ENCODE measurements at regions not wholly inside any gene's neighbourhood (a gene's known extent, or its start where the extent isn't known, plus 50 kb on each side); places are given as distances from the start of the nearest gene placed in this dataset.
"Not testable (repeated sequence)": the region's sequence is repeated elsewhere in the genome, so short reads cannot be mapped to it uniquely, and the experiment has no call there.

DNA sequence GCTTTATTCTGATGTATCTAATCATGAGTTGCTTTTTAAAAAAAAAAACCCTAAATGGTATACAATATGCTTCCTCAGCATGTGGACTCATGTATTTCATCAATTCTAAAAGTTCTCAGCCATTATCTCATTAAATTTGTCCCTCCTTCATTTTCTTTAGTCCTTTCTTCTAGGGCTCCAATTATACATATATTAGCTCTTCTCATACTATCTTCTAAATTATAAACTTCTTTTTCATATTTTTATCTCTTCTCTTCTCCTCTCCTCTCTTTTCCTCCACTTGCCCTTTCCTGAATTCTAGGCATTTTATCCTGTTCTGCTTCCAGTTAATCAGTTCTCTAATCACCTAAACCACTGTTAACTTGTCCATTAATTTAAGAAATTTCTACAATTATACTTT, 55.0 kb upstream of the IL33 start:
- DNase-seq (ENCODE audit: low read depth in 2 of 3, low spot score in 1 of 3) = no peak

DNA sequence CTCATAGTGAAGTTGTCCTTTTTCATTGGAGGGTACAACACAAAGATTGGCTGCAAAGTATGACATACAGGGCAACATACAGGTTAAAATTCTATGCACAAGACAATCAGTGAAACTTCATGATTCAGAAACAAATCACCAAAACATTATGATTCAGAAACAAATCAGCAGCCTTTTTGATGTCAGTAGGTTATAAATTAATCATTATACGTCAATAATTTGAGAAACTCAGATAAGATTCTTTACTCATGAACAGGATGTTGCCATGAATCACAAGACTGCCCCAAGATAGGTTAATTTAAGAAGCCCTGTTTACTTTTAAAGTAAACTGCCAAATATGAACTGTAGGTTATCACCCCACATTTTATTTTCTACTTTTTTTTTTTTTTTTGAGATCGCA, 62.2 kb upstream of the IL33 start:
- DNase-seq (ENCODE audit: low read depth in 2 of 3, low spot score in 1 of 3) = no peak

GRCh38 chr9:6152788-6153187, 62.8 kb upstream of the IL33 start:
- DNase-seq (ENCODE audit: low read depth in 2 of 3, low spot score in 1 of 3) = no peak

DNA sequence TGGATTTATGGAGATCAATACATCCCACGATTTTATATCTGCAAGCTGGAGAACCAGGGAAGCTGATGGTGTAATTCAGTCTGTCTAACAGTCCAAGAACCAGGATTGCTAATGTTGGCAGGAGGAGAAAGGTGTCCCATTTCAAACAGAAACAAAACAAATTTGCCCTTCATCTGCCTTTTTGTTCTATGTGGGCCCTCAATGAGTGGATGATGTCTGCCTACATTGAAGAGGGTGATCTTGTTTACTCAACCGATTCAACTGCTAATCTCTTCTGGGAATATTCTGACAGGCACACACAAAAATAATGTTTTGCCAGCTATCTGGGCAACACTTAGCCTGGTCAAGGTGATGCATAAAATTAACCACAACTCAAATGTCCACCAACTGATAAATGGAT, 65.1 kb upstream of the IL33 start:
- no peak for DNase-seq (ENCODE audit: low read depth in 2 of 3, low spot score in 1 of 3)

DNA sequence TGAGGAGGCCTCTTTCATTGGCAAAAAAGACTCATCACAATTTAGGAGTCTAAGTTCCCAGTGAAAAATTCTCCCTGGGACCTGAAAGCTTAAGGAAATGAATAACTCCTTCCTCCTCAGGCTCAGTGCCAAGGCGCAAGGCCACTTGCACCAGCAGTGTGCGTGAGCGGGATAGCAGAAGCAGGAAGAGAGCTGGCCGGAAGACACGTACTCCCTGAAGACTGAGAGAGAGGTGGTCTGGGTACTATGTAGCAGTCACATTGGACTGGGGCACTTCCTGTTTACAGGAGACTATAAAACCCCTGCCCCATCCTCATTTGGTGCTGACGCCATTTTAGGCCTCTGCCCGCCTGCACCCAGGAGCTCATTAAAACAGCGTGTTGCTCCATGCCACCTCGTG, 66.3 kb upstream of the IL33 start:
- DNase-seq (ENCODE audit: low read depth in 2 of 3, low spot score in 1 of 3) = no peak

DNA sequence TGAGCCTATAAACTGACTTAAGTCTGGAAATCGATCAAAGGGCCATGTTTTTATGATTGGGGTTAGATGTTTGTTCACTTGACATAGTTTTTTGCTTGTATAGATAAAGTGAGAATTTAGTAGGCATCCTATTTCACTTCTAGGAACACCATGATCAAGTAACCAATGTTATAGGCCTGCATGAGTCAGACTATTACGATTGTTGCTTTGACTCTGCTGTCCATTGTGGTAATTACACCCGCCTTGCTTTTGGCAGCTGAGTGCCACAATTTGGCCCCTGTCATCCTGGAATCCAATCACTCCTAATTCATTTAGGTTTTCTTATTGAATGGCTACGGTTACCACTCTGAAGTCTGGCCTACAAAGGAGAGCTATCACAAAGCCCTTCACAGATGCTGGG, 67.8 kb upstream of the IL33 start:
- DNase-seq (ENCODE audit: low read depth in 2 of 3, low spot score in 1 of 3) = no peak

- no peak for DNase-seq (ENCODE audit: low read depth in 2 of 3, low spot score in 1 of 3)
These were observed 70.7 kb upstream of the IL33 start for GRCh38 chr9:6144947-6145346.

GRCh38 chr9:6142799-6143454, 72.7 kb upstream of the IL33 start:
- no peak for DNase-seq (ENCODE audit: low read depth in 2 of 3, low spot score in 1 of 3)

GRCh38 chr9:6135780-6136179, 79.8 kb upstream of the IL33 start:
- DNase-seq (ENCODE audit: low read depth in 2 of 3, low spot score in 1 of 3) = not testable (repeated sequence)

- DNase-seq (ENCODE audit: low read depth in 2 of 3, low spot score in 1 of 3) = no peak
These were observed 80.9 kb upstream of the IL33 start for GRCh38 chr9:6134661-6135180.

- no peak for DNase-seq (ENCODE audit: low read depth in 2 of 3, low spot score in 1 of 3)
These were observed 82.1 kb upstream of the IL33 start for GRCh38 chr9:6133346-6134063.

- DNase-seq (ENCODE audit: low read depth in 2 of 3, low spot score in 1 of 3) = no peak
These were observed 83.0 kb upstream of the IL33 start for GRCh38 chr9:6132650-6133049.

DNA sequence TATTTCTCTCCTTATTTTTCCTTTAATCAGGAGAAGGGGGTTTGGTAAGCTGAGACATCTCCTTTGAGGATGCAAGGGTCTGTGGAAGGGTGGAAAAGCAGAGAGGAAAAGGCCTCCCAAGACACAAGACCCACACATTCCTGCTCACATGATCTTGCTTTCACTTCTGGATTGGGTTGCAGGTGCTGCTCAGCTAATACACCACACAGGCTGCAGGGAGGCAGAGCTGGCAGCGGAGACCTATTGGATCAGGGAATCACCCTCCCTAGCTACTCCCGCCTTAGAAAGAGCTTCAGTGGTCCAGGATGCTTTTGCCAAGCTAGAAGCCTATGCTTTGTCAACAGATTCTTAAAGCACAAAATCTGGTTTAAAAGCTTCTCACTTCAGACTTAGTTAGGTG, 87.6 kb upstream of the IL33 start:
- DNase-seq (ENCODE audit: low read depth in 2 of 3, low spot score in 1 of 3) = no peak

GRCh38 chr9:6126377-6126776, 89.2 kb upstream of the IL33 start:
- DNase-seq (ENCODE audit: low read depth in 2 of 3, low spot score in 1 of 3) = no peak

GRCh38 chr9:6123416-6123815, 92.2 kb upstream of the IL33 start:
- DNase-seq (ENCODE audit: low read depth in 2 of 3, low spot score in 1 of 3) = no peak

DNA sequence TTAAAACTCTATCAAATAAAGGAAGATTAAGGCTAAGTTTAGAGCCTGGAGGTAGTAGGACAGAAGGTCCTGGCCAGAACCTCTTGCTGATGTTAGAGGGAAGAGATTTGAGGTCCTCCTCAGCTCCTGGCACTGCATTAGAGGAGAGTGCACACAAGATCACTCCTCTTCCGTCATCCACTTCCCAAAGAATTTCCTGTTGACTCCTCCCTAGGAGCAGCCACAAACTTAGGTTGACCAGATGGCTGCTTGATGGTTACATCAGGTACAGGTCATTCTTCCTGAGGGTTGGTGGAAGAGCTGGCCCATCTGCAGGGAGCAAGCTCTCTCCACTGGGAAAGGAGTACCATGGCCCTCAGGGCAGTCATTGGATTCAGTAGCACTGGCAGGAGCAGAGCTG, 93.9 kb upstream of the IL33 start:
- DNase-seq (ENCODE audit: low read depth in 2 of 3, low spot score in 1 of 3) = no peak

GRCh38 chr9:6114424-6114823, 99.0 kb upstream of the RANBP6 start:
- DNase-seq (ENCODE audit: low read depth in 2 of 3, low spot score in 1 of 3) = no peak

GRCh38 chr9:6113819-6114218, 98.4 kb upstream of the RANBP6 start:
- DNase-seq (ENCODE audit: low read depth in 2 of 3, low spot score in 1 of 3) = no peak

DNA sequence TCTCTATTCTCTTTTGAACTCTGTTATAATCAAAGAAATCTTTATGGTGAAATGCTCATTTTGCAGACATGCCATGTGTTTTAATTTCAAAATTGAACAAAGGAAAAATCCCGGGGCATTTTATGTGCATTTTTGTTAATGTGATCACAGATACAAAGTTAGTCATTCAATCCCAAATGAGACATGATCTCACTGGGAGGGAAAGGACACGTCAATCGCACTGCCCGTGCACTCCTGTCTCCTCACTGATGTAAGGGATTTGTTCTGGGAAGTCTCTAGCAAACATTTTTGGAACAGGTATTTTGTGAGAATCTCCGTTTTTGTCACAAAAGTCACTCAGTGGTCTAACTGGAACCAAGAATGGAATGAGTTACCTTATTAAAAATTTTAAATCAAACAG, 97.9 kb upstream of the RANBP6 start:
- DNase-seq (ENCODE audit: low read depth in 2 of 3, low spot score in 1 of 3) = no peak

DNA sequence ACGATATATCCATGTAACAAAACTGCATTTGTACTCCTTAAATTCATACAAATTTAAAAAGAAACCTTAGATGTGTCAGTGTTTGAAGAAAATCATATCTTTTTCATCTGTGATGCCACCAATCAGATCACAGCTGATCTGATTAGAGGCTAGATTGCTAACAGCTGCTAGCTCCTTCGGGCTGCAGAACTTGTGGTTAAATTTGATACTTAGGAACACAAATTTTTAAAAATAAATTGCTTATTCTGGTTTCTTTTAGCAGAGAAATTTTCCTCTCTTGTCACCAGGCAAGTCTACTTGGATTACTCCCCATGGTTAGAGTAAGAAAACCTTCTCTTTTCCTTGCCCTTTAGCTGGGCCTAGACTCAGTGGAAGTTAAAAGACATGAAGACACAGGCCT, 94.6 kb upstream of the RANBP6 start:
- no peak for DNase-seq (ENCODE audit: low read depth in 2 of 3, low spot score in 1 of 3)

DNA sequence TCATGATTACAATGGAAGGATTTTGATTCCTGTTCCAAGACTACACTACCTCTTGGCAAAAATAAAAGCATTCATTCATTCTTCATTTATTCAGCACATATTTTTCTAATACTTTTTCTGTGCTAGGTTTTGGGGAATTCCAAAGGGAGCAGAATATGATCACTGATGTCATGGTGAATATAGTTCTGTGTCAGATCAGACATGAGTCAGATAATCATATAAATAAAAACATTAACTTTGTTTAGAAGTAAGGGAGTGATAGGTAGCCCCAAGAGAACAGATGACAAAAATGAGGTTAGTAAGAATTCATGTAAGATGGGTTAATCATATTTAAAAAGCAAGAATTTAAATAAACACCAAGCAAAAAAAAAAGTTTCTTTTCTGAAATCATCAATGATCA, 94.1 kb upstream of the RANBP6 start:
- no peak for DNase-seq (ENCODE audit: low read depth in 2 of 3, low spot score in 1 of 3)

- DNase-seq (ENCODE audit: low read depth in 2 of 3, low spot score in 1 of 3) = no peak
These were observed 91.4 kb upstream of the RANBP6 start for GRCh38 chr9:6106711-6107339.

Measured in stimulated activated CD4-positive, alpha-beta T cell treated with anti-CD3 and anti-CD28 coated beads, Interleukin-12 subunit alpha, Interleukin-12 subunit beta, amount 100 ng/mL, for 48 hours (primary cell).